ENCODE measurements at regions not wholly inside any gene's neighbourhood (a gene's known extent, or its start where the extent isn't known, plus 50 kb on each side); places are given as distances from the start of the nearest gene placed in this dataset.

DNA sequence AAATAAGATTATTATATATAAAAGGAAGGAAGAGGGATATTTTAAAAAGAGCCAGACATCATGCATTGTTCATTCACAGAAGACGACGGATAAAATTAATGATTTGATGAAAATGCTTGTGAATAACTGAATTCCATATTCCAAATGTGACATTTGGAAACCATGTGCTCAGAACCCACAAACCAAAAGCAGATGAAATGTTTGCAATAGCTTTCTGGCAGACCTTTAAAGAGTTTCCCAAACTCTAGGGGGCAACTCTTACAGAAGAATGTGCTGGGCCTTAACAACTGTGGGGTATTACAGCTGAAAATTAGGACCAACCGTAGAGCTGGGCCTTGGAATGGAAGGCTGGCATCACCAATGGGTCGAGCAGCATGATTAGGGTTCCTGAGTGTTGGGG is 471.0 kb downstream of the EFNA5 start:
- TF ChIP-seq CREB1 (IDR thresholded peaks at IDR 0.05; ENCODE audit: low read depth) (no peak), TAF1 (IDR thresholded peaks at IDR 0.05; ENCODE audit: low read depth) (no peak), USF1 (IDR thresholded peaks at IDR 0.05) (no peak), CEBPB (IDR thresholded peaks at IDR 0.05) (no peak)
- TF ChIP-seq, protein P1, sequence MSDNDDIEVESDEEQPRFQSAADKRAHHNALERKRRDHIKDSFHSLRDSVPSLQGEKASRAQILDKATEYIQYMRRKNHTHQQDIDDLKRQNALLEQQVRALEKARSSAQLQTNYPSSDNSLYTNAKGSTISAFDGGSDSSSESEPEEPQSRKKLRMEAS (IDR thresholded peaks at IDR 0.05): no peak
